GM12891 (cell line): ENCODE measurements at regions not wholly inside any gene's neighbourhood (a gene's known extent, or its start where the extent isn't known, plus 50 kb on each side); places are given as distances from the start of the nearest gene placed in this dataset.

Source experiments
- PAX5 ChIP-seq: IDR thresholded peaks from 2 replicates; pipeline ENCODE4 v1.6.1; 2011; ENCODE audit warnings: low read length, moderate library complexity, mild to moderate bottlenecking; ENCODE audit not compliant: insufficient read depth, severe bottlenecking
- POLR2A ChIP-seq: IDR thresholded peaks from 2 replicates; pipeline ENCODE4 v1.6.1; 2011; ENCODE audit warnings: low read depth, low read length, control low read depth
- POLR2AphosphoS5 ChIP-seq: IDR thresholded peaks from 2 replicates; pipeline ENCODE4 v1.6.1; 2011; ENCODE audit warnings: low read depth, low read length, control low read depth
- POU2F2 ChIP-seq: IDR thresholded peaks from 2 replicates; pipeline ENCODE4 v1.6.1; 2011; ENCODE audit warnings: low read depth, mild to moderate bottlenecking, control low read depth, low read length, moderate library complexity
- SPI1 ChIP-seq: IDR thresholded peaks from 2 replicates; pipeline ENCODE4 v1.6.1; 2011; ENCODE audit warnings: low read depth, low read length, control low read depth
- TAF1 ChIP-seq: IDR thresholded peaks from 2 replicates; pipeline ENCODE4 v1.6.1; 2011; ENCODE audit warnings: low read depth, low read length, control low read depth

GRCh38 chr2:150817422-150817821, 330.0 kb upstream of the RND3 start:
- TF ChIP-seq POLR2AphosphoS5 (no peak), TAF1 (no peak), SPI1 (no peak), PAX5 (no peak), POLR2A (no peak), POU2F2 (no peak)
